BLaER1 treated with 17β-estradiol and CSF1 and Interleukin-3, amounts not matched to agents 10 nM and 100 nM (cell line): ENCODE measurements at regions not wholly inside any gene's neighbourhood (a gene's known extent, or its start where the extent isn't known, plus 50 kb on each side); places are given as distances from the start of the nearest gene placed in this dataset.

ENCODE experiments used
- H3K27ac ChIP-seq, 11 experiments: shearing (Covaris generic); formaldehyde crosslinking; 2 replicates each; pipeline ENCODE4 v1.8.1; 2022
- H3K27me3 ChIP-seq, 11 experiments: shearing (Covaris generic); formaldehyde crosslinking; 2 replicates each; pipeline ENCODE4 v1.8.1; 2022
- H3K36me3 ChIP-seq, 11 experiments: shearing (Covaris generic); formaldehyde crosslinking; 2 replicates each; pipeline ENCODE4 v1.8.1; 2022
- H3K4me1 ChIP-seq, 10 experiments: shearing (Covaris generic); formaldehyde crosslinking; 2 replicates each; pipeline ENCODE4 v1.8.1; 2022
- H3K4me2 ChIP-seq, 11 experiments: shearing (Covaris generic); formaldehyde crosslinking; 2 replicates each; pipeline ENCODE4 v1.8.1; 2022
- H3K4me3 ChIP-seq, 10 experiments: shearing (Covaris generic); formaldehyde crosslinking; 2 replicates each; pipeline ENCODE4 v1.8.1; 2022
- H3K9ac ChIP-seq, 11 experiments: shearing (Covaris generic); formaldehyde crosslinking; 2 replicates each; pipeline ENCODE4 v1.8.1; 2022
- H3K9me3 ChIP-seq, 11 experiments: shearing (Covaris generic); formaldehyde crosslinking; replicated peaks in 1 of 11; 2 replicates each; pipeline ENCODE4 v1.8.1; 2022
- H4K20me1 ChIP-seq, 11 experiments: shearing (Covaris generic); formaldehyde crosslinking; 2 replicates each; pipeline ENCODE4 v1.8.1; 2022
- Cebpa-rat ChIP-seq, 11 experiments: shearing (Covaris generic); IDR thresholded peaks; 2 replicates each; pipeline ENCODE4 v1.8.1; 2022

DNA sequence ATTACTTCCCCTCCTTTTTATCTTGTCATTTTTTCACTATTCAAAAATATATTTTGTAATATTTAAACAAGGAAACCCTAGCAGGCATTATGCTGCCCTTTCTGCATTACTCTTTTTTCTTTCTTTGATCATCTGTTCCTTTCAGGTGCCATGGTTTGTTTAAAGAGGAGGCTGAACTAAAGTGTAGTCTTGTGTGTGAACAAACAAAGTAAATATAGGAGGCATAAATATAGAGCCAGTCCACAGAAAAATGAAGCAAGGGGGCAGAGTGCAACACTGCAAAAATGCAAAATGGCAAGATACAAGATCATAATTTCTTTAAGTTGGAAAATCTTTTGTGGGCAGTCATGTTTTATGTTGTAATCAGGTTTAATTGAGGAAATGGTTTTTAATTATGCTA lies 947.3 kb upstream of the COX7C start:
- no peak for TF ChIP-seq Cebpa-rat (IDR thresholded peaks at IDR 0.05)
- Histone ChIP-seq H3K27me3 (no peaks in the 10 kb centered on the region), H3K9me3 (no peaks in the 10 kb centered on the region), H3K36me3 (no peaks in the 10 kb centered on the region), H3K4me3 (no peak overlapping the region), H3K9ac (no peak overlapping the region), H3K4me2 (no peak overlapping the region), H4K20me1 (no peaks in the 10 kb centered on the region), H3K27ac (no peak overlapping the region), H3K4me1 (no peaks in the 10 kb centered on the region)

DNA sequence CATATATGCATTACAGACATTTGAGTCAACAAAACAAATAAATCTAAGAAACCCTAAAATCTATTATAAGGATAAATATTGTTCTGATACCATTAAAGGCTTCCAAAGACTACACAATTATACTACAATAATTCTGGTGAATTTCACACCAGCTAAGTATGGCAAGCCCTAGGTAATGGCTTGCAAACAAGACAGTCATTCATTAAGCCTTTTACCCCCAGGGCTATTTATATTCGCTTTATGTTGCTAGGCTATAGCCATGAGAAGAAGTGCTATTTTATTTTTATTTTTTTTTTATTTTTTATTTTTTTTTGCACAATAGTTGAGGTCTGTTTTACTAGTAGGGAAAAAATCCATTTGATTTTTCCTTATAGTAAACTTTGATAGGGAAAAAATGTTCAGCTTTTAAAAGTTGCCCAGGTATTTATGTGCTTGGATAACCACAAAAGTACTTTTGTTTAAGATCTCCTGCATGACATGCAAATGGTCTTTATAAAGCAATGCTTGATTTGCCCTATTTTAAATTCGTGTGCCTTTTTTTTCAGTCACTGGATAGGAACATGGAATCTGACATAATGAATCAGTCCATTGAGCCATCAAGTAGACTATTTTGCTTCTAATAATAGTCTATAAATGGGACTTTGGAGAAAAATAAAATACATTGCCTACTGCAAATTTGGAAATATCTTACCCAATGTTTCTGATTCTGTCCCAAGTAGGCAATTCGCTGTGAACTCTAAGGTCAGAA lies 946.3 kb upstream of the COX7C start:
- H3K4me2 ChIP-seq = no peak overlapping the region
- H4K20me1 ChIP-seq = no peaks in the 10 kb centered on the region
- H3K9me3 ChIP-seq = no peaks in the 10 kb centered on the region
- TF ChIP-seq Cebpa-rat (IDR thresholded peaks at IDR 0.05) = no peak
- no peak overlapping the region for H3K27ac ChIP-seq
- H3K9ac ChIP-seq = no peak overlapping the region
- H3K36me3 ChIP-seq = no peaks in the 10 kb centered on the region
- H3K27me3 ChIP-seq = no peaks in the 10 kb centered on the region
- no peaks in the 10 kb centered on the region for H3K4me1 ChIP-seq
- H3K4me3 ChIP-seq = no peak overlapping the region

DNA sequence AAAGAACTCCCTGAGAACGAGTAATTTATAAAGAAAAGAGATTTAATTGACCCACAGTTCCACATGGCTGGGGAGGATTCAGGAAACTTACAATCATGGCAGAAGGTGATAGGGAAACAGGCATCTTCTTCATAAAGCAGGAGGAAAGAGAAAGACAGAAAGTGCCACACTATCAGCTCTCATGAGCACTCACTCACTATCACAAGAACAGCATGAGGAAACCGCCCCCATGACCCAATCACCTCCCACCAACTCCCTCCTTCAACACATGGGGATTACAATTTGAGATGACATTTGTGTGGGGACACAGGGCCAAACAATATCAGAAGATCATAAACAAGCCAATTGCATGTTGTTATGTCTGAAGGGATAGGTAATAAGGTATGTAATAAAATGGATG lies 935.9 kb upstream of the COX7C start:
- no peak overlapping the region for H3K27ac ChIP-seq
- H3K9me3 ChIP-seq = no peaks in the 10 kb centered on the region
- TF ChIP-seq Cebpa-rat (IDR thresholded peaks at IDR 0.05) = no peak
- no peaks in the 10 kb centered on the region for H3K4me1 ChIP-seq
- H3K27me3 ChIP-seq = no peaks in the 10 kb centered on the region
- no peaks in the 10 kb centered on the region for H3K36me3 ChIP-seq
- no peaks in the 10 kb centered on the region for H4K20me1 ChIP-seq
- H3K9ac ChIP-seq = no peak overlapping the region
- no peak overlapping the region for H3K4me3 ChIP-seq
- no peak overlapping the region for H3K4me2 ChIP-seq

DNA sequence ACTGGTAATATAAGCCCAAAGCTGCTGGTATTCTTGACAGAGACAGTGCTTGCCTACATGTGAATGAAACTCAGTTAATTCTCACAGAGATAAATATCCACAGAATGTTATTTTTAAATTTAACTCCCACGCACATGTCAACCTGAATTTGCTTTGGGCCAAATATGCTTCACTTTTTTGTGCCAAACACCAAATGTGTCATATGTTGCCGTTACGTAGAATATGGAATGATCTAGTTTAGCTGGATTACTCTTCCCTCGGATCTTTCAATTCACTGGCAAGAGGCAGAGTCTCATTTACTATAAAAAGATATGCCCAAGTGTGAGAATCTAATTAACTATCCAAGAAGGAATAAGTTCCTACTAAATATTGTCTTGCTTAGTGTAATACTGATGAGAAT lies 933.4 kb upstream of the COX7C start:
- no peaks in the 10 kb centered on the region for H4K20me1 ChIP-seq
- no peak overlapping the region for H3K27ac ChIP-seq
- H3K36me3 ChIP-seq = no peaks in the 10 kb centered on the region
- no peaks in the 10 kb centered on the region for H3K27me3 ChIP-seq
- no peaks in the 10 kb centered on the region for H3K9me3 ChIP-seq
- no peak for TF ChIP-seq Cebpa-rat (IDR thresholded peaks at IDR 0.05)
- H3K4me1 ChIP-seq = no peaks in the 10 kb centered on the region
- no peak overlapping the region for H3K4me2 ChIP-seq
- H3K9ac ChIP-seq = no peak overlapping the region
- no peak overlapping the region for H3K4me3 ChIP-seq

DNA sequence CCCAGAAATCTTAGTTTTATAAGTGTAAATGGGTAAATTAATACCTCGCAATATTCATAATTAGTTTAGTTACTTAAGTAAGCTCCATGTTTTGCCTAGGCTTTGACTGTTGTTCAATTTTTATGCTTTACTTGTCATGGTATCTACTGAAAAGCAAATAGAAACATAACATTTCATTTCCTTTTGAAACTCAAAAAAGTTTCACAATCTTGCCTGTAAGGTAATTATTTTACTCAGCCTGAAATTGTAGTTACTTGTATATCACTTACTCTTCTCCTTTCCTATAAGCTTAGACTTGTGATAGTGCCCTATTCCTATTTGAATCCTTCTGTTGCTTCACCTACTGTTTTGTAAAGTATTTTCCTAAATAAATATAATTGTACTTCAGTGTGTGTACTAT lies 914.4 kb upstream of the COX7C start:
- Histone ChIP-seq H3K36me3 (no peaks in the 10 kb centered on the region), H3K4me2 (no peak overlapping the region), H3K9me3 (no peaks in the 10 kb centered on the region), H3K9ac (no peak overlapping the region), H3K27ac (no peak overlapping the region), H4K20me1 (no peaks in the 10 kb centered on the region), H3K4me3 (no peak overlapping the region), H3K4me1 (no peaks in the 10 kb centered on the region), H3K27me3 (no peaks in the 10 kb centered on the region)
- TF ChIP-seq Cebpa-rat (IDR thresholded peaks at IDR 0.05) = no peak

DNA sequence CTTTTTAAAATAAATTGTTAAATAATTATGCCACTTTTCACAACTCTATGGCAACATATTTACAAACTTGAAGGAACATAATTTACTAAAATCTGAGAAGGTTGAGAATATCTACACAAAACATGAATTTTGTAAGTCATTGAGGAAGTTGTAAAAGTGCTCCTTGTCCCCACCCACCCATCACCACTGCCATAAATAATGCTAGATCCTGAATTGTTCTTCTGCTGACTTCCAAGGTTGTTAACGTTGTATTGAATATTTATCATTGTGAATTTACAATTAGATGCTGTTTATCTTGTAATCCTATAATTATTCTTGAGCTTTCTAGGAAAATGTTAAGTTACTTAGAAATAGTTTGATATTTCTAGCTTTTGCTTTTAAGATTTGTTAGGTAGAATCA lies 908.0 kb upstream of the COX7C start:
- Histone ChIP-seq H3K36me3 (no peaks in the 10 kb centered on the region), H3K27ac (no peak overlapping the region), H4K20me1 (no peaks in the 10 kb centered on the region), H3K9ac (no peak overlapping the region), H3K4me3 (no peak overlapping the region), H3K4me2 (no peak overlapping the region), H3K4me1 (no peaks in the 10 kb centered on the region; a peak in 1 of 20 replicates), H3K27me3 (no peaks in the 10 kb centered on the region), H3K9me3 (no peaks in the 10 kb centered on the region)
- TF ChIP-seq Cebpa-rat (IDR thresholded peaks at IDR 0.05) = no peak

DNA sequence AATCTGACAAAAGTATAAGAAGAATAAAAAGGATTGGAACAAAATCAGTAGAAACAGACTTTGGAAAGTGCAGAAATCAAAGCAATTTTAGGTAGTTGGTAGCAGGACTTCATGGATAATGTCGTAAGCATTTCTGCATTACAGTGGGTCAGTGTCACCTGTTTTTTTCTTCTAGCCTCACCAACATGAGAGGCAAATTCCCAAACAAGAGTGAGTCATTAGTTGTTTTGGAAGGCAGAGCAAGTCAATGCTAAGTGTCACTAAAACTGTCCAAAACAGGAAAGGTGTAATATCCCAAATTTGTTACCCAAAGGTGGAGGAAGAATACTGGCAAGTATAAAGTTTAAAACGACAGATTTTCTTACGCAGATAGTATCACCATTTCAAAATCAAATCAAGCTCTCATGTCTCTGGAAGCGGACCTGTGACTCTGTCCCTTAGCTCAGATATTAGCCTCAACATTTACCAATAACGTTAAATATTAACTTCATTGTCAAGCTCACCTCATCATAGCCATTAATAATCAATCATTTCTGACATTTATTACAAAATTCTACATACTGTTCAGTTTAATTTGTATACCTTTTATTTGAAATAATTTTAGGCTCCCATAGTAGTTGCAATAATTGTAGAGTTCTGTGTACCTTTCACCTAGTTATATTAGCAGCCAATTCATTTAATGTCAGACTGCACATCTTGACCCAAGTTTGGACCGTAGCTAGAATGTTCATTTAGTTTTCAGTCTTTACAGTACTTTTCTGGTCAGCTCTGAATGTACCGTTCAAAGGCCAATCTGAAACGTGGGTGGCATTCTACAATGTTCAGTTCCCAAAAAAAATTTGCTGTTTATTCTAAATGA lies 901.2 kb upstream of the COX7C start:
- TF ChIP-seq Cebpa-rat (IDR thresholded peaks at IDR 0.05) = no peak
- H3K9me3 ChIP-seq = no peaks in the 10 kb centered on the region
- H4K20me1 ChIP-seq = no peaks in the 10 kb centered on the region
- no peak overlapping the region for H3K9ac ChIP-seq
- no peaks in the 10 kb centered on the region for H3K27me3 ChIP-seq
- H3K4me3 ChIP-seq = no peak overlapping the region
- H3K4me1 ChIP-seq = no peaks in the 10 kb centered on the region
- no peaks in the 10 kb centered on the region for H3K36me3 ChIP-seq
- H3K27ac ChIP-seq = no peak overlapping the region
- no peak overlapping the region for H3K4me2 ChIP-seq

DNA sequence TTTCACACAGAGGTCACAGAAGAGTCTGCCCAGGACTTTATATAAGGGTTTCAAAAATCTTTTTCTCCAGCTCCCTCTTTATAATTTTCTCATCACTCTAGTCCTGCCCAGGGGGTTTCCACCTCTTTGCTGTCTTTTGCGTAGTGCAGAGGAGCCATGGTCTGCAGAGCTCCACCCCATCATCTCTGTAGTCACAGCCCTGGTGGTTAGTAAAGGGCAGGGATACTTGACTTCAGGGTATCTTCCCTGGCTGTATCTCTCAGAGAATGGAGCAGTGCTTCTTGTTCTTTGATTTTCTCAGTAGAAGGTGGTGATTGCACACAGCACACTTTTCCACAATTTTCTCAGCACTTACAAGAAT lies 900.6 kb upstream of the COX7C start:
- H3K4me2 ChIP-seq = no peak overlapping the region
- no peak for TF ChIP-seq Cebpa-rat (IDR thresholded peaks at IDR 0.05)
- no peaks in the 10 kb centered on the region for H3K4me1 ChIP-seq
- no peaks in the 10 kb centered on the region for H3K27me3 ChIP-seq
- no peaks in the 10 kb centered on the region for H3K9me3 ChIP-seq
- no peak overlapping the region for H3K4me3 ChIP-seq
- no peaks in the 10 kb centered on the region for H3K36me3 ChIP-seq
- no peak overlapping the region for H3K27ac ChIP-seq
- H4K20me1 ChIP-seq = no peaks in the 10 kb centered on the region
- H3K9ac ChIP-seq = no peak overlapping the region

DNA sequence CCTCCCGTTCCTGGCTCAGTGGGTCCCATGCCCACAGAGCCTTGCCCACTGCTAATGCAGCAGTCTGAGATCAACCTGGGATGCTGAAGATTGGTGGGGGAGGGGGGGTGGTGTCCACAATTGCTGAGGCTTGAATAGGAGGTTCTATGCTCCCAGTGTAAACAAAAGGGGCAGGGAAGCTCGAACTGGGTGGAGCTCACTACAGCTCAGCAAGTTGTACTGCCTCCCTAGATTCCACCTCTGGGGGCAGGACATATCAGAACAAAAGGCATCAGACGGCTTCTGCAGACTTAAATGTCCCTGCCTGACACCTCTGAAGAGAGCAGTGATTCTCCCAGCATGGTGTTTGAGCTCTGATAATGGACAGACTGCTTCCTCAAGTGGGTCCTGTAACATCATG lies 885.6 kb upstream of the COX7C start:
- H3K36me3 ChIP-seq = no peaks in the 10 kb centered on the region
- H3K9ac ChIP-seq = no peak overlapping the region
- no peaks in the 10 kb centered on the region for H3K9me3 ChIP-seq
- H4K20me1 ChIP-seq = no peaks in the 10 kb centered on the region
- H3K4me3 ChIP-seq = no peak overlapping the region
- no peak overlapping the region for H3K4me2 ChIP-seq
- TF ChIP-seq Cebpa-rat (IDR thresholded peaks at IDR 0.05) = no peak
- H3K27ac ChIP-seq = no peak overlapping the region
- H3K4me1 ChIP-seq = no peaks in the 10 kb centered on the region
- no peaks in the 10 kb centered on the region for H3K27me3 ChIP-seq

DNA sequence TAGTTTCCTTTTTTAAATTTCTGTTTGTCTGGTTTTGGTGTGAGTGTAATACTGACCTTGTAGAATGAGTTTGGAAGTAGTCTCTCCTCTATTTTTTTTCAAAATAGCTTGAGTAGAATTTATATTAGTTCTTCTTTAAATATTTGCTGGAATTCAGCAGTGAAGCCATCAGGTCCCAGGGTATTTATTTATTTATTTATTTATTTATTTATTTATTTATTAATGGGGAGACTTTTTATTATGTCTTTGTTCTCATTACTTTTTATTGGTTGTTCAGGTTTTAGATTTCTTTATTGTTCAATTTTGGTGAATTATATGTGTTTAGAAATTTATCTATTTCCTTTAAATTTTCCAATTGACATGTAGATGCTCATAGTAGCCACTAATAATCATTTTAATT lies 875.8 kb upstream of the COX7C start:
- H3K4me3 ChIP-seq = no peak overlapping the region
- no peak overlapping the region for H3K27ac ChIP-seq
- TF ChIP-seq Cebpa-rat (IDR thresholded peaks at IDR 0.05) = no peak

More for the DNA sequence above, 875.8 kb upstream of the COX7C start:
- Histone ChIP-seq H3K36me3 (no peaks in the 10 kb centered on the region), H4K20me1 (no peaks in the 10 kb centered on the region), H3K4me2 (no peak overlapping the region), H3K9ac (no peak overlapping the region), H3K9me3 (peaks cover 0 to 8% (median 6%) of the 10 kb centered on the region in 11 experiments; a peak in 8 of 22 replicates), H3K4me1 (no peaks in the 10 kb centered on the region), H3K27me3 (no peaks in the 10 kb centered on the region)
